HEK293T (cell line): ENCODE measurements at regions not wholly inside any gene's neighbourhood (a gene's known extent, or its start where the extent isn't known, plus 50 kb on each side); places are given as distances from the start of the nearest gene placed in this dataset.

Experiments used
- BHLHE40 ChIP-seq: fragments of 450-650 bp; IDR thresholded peaks from 2 replicates; pipeline ENCODE4 v1.6.1; 2016; ENCODE audit warnings: mild to moderate bottlenecking, moderate library complexity, borderline replicate concordance
- ELF4 ChIP-seq: fragments of 450-650 bp; IDR thresholded peaks from 2 replicates; pipeline ENCODE4 v1.6.1; 2017; ENCODE audit warnings: antibody characterized with exemption
- FOXA1 ChIP-seq: fragments of 450-650 bp; IDR thresholded peaks from 2 replicates; pipeline ENCODE4 v1.6.1; 2016; ENCODE audit warnings: mild to moderate bottlenecking
- FOXK2 ChIP-seq: fragments of 450-650 bp; IDR thresholded peaks from 2 replicates; pipeline ENCODE4 v1.6.1; 2016; ENCODE audit warnings: mild to moderate bottlenecking
- FOXM1 ChIP-seq: fragments of 450-650 bp; IDR thresholded peaks from 2 replicates; pipeline ENCODE4 v1.6.1; 2017; ENCODE audit warnings: mild to moderate bottlenecking, borderline replicate concordance
- HDGF ChIP-seq: fragments of 450-650 bp; IDR thresholded peaks from 2 replicates; pipeline ENCODE4 v1.6.1; 2017; ENCODE audit warnings: antibody characterized with exemption, borderline replicate concordance
- L3MBTL2 ChIP-seq: fragments of 450-650 bp; conservative IDR thresholded peaks from 2 replicates; pipeline ENCODE4 v1.6.1; 2016; ENCODE audit warnings: mild to moderate bottlenecking
- NFRKB ChIP-seq: fragments of 450-650 bp; IDR thresholded peaks from 2 replicates; pipeline ENCODE4 v1.6.1; 2016; ENCODE audit warnings: mild to moderate bottlenecking, moderate library complexity
- PKNOX1 ChIP-seq: fragments of 450-650 bp; IDR thresholded peaks from 2 replicates; pipeline ENCODE4 v1.6.1; 2016
- SP1 ChIP-seq: fragments of 450-650 bp; IDR thresholded peaks from 2 replicates; pipeline ENCODE4 v1.6.1; 2017
- SUZ12 ChIP-seq: fragments of 450-650 bp; IDR thresholded peaks from 2 replicates; pipeline ENCODE4 v1.6.1; 2016; ENCODE audit warnings: mild to moderate bottlenecking
- TARDBP ChIP-seq: fragments of 450-650 bp; IDR thresholded peaks from 2 replicates; pipeline ENCODE4 v1.6.1; 2016

- TF ChIP-seq SP1 (no peak), FOXA1 (no peak), TARDBP (no peak), NFRKB (no peak), FOXM1 (no peak), SUZ12 (no peak), HDGF (no peak), FOXK2 (no peak), PKNOX1 (no peak), ELF4 (no peak), BHLHE40 (no peak), L3MBTL2 (no peak)
Measured at GRCh38 chr7:68717176-68717575, 881.1 kb upstream of the AUTS2 start.
